Erythroblast (primary cell): ENCODE measurements at regions not wholly inside any gene's neighbourhood (a gene's known extent, or its start where the extent isn't known, plus 50 kb on each side); places are given as distances from the start of the nearest gene placed in this dataset.

Experiments used
- GATA1 ChIP-seq: IDR thresholded peaks from 2 replicates; pipeline ENCODE4 v1.6.1; 2011; ENCODE audit warnings: low read depth, mild to moderate bottlenecking, control low read depth, low read length, moderate library complexity
- POLR2A ChIP-seq: IDR thresholded peaks from 2 replicates; pipeline ENCODE4 v1.6.1; 2011; ENCODE audit warnings: mild to moderate bottlenecking, low read length

- no peak for TF ChIP-seq POLR2A
- no peak for TF ChIP-seq GATA1
Observed at GRCh38 chr17:36862116-36862920, 75.0 kb upstream of the LHX1 start.
